IPS DF 4.7 (cell line): ENCODE measurements at regions not wholly inside any gene's neighbourhood (a gene's known extent, or its start where the extent isn't known, plus 50 kb on each side); places are given as distances from the start of the nearest gene placed in this dataset.

Experiments
- DNase-seq: peaks from one replicate; pipeline ENCODE4 v3.0.0-alpha.2; 2013; ENCODE audit warnings: low spot score; ENCODE audit errors: extremely low read depth

DNA sequence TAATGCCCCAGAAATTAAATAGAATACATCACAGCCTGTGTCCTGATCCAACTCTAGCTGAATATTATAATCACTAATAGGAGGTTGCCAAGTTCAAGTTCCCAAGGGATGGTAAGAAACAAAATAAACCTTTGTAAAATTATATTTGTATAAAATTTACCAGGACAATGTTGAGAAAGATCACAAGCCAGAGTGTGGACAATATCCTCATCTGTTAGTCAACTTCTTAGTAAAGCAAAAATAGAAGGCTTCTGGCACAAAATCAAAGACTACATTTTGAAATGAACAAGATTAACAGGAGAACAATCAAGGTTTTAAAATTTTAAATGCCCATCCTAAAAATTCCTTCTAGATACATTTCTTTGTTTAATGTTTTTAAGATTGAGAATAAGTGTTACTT is 290.4 kb upstream of the HSF2 start:
- no peak for DNase-seq

DNA sequence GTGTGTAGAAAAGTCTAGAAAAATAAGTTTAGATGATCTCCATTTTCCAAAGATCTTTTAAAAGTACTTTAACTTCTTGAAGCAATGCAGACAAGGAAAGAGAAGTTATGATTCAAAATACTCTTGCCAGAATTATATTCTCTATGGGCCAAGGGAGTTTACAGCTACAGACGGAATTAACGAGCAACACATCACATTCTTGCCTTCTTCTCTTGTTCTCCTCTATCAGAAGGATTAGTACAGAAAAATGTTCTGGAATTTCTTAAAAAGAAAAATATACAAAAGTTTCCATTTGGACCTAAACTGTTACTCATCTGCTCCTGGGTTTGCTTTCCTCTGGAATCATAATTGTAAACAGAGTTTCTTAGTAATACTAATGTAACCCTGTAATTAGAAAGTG is 284.7 kb upstream of the HSF2 start:
- DNase-seq: no peak

DNA sequence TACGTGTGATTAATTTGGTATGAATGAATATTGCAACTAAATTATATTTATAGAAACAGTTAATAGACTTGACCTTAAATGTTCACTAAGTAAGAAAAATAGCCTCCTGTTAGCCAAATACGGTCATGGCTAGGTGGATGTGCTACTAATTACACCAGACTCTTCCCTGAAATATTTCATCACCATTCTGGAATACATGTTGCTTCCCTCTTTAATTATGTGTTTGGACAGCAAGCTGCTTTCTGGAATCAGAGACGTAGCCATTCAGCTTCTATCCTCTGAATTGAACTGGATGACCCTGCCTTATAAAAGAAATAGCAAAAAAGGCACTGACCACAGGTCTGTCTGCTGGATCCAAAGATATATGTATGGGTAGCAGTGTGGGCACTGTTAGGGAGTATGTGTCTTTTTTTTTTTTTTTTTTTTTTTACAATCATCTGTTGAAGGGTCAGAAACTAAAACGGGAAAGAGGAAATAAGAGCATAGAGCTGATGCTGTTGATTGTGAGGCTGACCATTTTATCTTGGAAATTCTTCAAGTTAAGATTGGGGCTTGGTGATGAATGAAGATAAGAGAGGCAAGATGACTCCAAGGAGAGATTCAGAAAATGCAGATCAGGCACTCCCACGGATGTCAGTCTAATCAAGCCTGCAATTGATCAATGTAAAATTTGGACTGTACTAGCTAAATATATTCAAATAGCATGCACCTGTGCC is 283.2 kb upstream of the HSF2 start:
- DNase-seq: no peak

DNA sequence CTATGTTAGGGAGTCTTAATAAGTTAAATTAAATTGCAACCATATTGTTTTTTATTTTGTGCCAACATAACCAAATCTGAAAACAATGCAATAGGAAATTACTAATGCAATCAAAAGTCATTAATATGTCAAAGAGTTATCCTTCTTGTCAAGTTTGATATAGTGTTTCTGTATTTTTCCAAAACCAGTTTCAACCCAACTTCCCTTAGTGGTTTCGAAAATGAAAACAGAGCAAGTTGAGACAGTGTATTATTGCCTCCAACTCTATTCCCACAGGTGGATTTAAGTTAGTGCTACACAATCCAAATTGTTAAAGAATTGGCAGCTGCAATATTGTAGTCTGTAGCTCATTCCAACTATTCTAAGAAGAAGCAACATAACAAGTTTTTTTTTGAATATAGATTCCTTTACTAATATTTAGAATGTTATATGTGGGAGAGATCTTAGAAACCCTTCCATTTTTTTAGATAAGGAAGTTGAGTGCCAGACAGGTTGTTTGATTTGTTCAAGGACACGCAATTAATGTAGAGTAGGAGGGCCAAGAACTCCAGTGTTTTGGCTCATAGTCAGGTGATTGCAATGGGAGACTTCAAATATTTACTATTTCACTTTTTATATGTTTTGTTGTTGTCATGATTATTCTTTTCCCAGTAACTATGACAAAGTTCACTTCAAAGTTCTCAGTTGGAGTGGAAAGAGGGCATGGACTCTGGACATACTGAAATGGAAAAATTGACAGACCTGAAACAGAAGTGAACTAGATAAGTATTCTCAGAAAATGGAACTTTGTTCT is 282.4 kb upstream of the HSF2 start:
- no peak for DNase-seq

DNA sequence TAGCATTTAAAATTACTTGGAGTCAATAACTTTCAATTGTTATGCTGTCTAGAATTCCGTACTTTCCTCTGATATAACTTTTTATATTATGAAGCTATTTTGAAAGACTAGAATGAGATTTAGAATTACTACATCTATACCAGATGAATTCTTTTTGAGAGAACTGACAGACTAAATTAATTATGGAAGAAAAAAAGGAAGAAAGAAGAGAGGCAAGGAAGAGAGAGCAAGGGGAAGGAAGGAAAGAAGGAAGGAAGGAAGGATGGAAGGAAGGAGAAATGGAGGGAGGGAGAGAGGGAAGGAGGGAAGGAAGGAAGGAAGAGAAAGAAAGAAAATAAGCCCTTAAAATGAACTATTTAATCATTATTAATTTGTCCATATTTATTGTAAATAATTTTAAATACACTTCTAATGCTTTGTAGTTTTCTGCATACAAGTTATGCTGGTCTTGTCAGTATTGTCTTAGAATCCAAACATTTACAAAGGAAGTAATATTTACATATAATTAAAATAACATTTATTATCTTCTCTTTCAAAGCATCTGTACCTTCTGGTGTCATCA is 280.4 kb upstream of the HSF2 start:
- DNase-seq: no peak

DNA sequence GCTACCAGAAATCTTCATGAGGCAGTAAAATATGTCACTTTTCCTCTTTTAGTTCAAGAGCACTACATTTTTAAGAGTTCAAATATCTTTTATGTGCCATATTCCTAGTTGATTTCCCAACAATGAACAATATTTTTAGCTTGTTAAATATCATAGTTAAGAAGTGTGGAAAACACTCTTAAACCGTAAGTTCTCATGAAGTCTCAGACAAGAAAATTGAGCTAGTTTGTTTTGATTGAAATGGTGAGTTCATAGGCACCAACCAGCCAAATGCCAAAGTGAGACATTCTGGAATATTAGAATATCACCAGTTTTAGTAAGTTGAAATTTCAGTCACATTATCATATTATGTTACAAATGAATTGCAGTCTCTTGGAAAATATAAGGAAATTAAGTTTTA is 277.2 kb upstream of the HSF2 start:
- DNase-seq: no peak

DNA sequence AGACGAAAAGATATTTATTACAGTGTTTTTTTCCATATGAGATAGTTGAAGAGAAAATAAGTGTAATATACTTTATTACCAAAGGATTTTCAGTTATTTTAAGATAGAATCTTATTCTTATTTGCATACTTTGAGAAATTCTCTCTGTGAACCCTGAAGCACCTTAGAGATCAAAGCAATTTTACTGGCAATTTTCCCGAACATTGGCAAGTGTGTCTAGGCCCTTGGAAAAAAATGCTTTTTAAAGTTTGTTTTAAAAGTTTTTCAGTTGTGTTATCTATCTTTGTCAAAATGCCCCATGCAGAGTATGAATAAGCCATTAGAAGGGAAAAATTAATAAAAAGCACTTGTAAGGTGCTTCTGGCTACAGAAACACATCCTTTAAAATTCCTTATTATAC is 276.8 kb upstream of the HSF2 start:
- no peak for DNase-seq

DNA sequence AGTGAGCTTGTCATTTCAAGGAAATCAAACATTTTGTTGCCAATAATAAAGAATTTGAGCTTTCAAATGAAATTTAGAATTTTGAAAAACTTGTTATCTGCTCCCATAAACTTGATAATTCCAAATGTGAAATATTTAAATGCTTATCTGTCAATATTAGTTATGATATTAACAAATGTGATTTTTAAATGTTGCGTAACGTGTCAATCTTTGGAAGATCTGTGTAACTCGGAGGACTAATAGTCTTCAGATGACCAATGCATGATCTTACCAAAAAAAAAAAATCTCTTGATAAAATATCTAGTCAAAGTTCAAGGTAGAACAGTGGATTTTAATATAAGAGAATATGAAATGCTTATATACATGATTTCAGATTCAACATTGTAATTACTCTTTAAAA is 274.5 kb upstream of the HSF2 start:
- no peak for DNase-seq

DNA sequence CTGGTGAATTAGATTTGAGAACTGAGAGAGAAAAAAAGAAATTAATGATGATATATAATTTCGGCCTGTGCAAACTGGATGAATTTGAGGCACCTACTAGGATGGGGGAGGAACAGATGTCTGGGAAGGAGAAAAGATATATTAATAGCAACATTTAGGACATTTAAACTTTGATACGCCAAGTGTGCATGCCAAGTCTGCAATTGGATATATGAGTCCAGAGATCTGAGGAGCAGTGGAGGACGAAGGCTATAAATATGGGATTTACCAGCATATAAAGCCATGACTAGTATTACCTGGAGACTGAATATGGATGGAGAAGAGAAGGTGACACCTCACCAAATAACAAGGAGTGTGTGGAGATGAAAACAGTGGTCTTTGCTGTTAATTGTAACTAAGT is 272.6 kb upstream of the HSF2 start:
- DNase-seq: no peak

DNA sequence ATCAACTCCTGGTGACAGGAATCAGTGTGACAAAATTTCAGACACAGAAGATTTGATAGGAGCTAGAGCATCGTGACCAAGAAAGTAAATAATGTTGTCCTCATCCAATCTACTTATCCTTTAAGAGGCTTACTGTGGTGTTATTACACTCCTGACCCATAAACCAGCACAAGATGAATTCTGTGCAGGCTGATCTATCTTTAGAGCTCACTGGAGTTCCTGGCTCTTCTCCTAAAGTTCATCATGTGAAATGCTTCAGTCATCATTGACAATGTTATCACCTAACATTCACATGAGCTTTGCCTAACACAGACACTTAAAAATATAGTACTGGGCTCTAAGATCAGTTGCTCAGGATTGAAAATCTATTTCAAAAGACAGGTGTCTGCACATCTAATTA is 271.0 kb upstream of the HSF2 start:
- no peak for DNase-seq

DNA sequence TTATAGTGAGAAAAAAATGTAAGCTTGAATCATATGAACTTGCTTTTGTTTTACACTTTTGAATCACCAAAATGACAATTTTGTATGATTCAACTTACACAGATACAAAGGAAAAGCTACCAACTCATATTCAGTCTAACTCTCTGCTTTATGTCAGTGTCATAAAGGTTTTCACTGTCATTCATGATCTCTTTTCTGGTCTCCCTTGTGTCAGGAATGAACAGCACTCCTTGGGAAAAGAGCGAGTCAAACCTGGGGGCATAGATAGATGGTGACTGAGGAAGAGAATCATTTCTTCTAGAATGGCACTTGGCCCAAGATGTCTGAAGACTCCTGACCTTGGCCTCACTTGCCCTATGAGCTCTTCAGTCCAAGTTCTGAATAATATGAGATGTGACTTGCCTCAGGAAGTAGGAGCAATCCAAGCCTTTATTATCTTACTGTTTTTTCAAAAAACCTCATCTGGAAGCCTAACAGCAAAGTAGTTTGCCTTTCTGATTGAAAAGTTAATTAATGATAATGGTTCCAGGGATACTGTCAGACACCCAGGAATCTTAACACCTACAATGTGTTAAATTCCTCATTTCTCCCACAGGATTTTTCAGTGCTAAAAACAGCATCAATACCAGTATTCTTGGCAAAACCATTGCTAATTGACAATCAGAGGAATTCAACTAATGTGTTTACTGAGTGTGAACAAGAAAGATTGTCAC is 270.0 kb upstream of the HSF2 start:
- no peak for DNase-seq

DNA sequence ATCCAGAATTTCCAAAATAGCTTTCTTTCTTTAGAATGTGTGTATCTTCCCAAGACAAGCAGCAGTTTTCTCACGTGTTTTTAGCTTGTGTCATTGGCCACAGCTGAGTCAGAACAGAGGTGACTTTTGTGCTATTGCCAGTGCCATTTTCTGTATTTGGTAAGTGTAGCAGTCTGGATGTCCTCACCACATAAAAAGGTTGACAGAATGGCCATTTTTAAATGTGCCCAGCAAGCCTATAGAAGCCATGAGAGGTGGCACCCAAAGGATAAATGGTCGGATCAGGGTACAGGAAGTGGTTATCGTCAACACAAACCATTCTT is 269.5 kb upstream of the HSF2 start:
- no peak for DNase-seq

DNA sequence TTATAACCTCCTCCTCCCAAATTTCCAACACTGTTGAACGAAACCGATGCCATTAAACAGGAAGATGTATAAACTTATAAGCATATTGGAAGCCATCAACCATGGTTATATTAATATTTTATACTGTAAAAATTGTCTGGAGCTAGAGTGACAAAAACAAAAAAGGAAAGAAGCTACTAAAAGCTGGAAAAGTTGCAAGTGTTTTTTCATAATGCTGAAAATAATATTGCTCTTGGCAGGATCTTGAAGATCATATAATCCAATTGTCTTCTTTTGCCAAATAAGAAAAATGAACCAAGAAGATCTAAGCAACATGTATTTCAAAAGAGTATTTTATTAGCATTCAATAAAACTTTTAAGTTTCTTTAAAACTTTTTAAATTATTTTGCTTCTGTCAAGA is 268.9 kb upstream of the HSF2 start:
- DNase-seq: no peak

DNA sequence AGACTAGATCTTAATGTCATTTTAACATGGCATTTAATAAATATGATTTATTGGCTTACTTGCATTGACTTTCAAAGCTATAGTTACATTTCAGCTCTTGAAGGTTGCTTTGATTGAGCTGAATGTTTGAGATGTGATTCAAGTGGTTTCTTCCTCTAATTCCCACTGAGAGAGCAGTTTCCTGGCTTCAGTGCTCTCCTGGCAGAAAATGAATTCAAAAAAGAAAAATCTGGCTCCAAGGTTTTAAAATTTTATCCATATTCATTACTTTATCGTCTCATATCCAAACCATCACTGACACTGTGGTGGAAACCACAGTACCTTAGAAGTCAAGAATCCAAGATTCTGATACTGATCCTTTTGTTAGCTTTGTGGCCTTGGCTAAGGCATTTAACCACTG is 263.1 kb upstream of the HSF2 start:
- no peak for DNase-seq

DNA sequence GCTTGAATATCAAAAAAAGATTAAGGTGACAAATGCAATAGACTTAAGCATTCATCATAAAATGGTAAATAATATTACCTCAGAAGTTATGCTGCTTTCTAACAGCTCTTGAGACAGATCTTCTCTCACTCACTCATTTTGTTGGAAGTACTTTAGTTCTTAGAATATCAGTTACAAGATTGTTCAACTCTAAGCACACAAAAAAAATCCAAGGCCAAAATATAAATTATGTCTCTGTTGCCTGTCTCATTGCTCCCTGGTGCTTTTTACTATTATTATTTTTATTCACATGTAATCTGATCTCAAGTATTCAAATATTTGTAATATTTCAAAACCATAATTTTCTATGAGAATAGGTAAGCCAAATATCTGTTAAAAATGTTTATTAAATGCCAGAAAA is 259.4 kb upstream of the HSF2 start:
- DNase-seq: no peak

DNA sequence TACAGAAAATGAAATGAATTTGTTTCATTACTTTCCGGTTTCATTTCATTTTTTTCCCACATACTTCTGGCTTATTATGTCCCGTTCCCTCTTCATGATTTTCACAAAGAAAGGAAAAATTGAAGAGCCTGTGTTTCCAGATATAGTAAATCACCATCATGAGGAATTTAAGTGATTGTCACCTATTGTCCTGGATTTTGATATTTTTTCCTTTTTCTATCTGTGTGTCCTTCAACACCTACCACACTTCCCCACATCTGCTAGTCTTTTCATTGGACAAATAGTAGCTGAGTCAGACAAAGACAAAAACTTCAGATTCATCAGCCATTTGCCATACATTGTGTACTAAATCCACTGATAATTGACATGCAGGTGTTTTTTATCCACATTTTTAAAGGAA is 258.2 kb upstream of the HSF2 start:
- DNase-seq: no peak

DNA sequence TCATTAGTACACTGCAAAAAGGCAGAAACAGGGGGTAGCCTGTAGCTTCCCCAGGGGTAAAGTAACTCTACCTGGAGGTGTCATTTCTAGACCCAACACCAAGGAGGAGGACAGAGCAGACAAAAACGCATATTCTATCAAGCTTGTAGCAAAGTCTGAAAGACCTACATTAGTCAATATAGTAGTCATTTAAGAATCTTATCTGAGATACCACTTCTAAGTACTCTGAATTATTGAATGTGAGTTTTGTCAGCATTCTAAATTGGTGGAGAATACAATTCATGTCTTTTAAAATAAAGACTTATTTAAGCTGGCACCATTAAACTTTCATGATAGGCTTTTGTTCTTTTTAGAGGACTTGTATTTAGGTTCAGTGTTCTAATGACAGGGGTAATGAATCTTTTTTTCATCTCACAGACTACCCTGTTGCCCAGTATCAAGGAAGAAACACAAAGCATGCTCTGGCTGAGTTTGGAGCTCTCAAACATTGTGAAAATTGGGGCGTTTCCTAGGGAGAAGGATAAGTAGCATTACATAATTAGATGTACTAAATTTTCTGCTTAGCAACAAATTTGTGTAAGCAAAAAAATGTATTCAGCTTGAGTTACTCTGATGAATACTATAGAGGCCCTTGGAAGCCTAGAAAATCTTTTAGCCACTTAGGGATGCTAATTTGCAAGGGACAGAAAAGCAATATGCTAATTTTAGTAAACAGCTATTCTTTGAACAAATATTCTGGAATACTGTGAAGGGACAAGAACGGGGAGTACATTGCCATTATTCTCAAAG is 255.4 kb upstream of the HSF2 start:
- DNase-seq: no peak

DNA sequence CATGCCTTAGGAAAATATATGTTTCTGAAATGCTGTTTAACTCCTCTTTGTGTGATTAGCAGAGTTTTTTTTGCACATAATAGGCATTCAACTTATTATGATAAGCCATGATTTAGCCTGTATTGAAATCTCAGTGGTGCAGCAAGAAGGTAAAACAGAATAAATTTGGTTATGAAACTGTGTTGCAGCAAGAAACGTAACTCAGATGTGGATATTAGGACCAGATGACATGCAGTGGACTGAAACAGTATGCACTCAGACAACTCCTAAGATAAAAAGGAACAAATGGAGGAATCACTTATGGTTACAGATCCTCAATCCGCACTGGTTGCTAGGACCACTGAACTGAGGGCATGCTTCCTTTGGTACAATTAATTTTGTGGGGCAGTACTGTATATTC is 254.2 kb upstream of the HSF2 start:
- no peak for DNase-seq

DNA sequence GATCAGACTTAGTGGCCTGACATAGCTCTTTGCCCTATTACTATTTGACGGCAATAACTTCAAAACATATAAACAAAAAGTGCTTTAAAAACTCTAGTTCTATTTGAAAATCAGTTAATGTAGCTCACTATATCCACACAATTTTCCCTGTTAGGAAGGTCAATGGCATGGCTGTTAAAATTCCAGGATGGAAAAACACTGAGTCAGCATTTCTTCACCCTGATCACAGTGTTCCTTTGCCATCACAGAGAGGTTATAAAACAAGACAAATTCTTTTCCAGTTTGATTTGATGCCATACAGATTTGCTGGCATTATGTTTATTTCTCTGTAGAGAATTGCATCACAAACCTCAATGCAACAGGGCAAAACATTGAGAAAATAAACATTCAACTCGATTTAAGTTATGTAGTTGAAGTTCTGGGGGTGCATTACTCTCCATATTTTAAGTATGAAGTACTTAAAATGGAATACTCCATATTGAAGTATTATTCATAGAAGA is 253.7 kb upstream of the HSF2 start:
- no peak for DNase-seq

DNA sequence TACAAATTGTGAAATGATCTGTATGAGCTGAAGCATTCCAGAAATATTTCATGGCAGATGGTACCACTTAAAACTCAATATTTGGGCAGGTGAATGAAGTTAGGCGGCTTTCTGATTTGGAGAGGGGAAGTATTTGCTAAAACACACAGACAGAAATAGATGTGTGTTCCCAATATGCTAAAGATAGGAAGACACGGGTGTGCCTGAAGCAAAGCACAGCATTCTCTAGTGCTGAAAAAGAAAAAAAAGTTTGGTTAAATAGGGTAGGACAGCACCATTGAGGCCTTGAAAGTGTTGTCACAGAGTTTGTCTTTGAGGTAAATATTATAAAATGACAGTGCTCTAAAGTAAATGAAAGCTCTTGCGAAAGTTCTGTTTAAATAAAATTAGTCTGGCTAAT is 252.2 kb upstream of the HSF2 start:
- no peak for DNase-seq

DNA sequence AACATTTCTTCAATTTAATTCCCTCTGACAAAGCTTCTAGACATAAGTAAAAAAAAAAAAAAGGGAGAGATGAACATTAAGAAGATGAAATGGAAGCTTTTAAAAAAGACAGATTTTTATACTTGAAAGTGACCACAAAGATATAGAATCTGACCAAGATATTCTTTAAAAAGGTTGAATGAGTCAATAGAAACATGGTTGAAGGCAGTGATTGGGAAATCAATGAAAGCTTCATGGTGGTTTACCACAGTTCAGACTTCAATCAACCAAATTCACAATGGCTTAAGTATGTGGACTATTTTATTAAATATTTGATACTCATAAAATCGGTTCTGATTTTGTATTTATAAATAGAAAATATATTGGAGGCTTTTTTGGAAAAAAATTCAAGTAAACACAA is 248.4 kb upstream of the HSF2 start:
- DNase-seq: no peak
